ENCODE measurements at regions not wholly inside any gene's neighbourhood (a gene's known extent, or its start where the extent isn't known, plus 50 kb on each side); places are given as distances from the start of the nearest gene placed in this dataset.
"Not testable (repeated sequence)": the region's sequence is repeated elsewhere in the genome, so short reads cannot be mapped to it uniquely, and the experiment has no call there.

DNA sequence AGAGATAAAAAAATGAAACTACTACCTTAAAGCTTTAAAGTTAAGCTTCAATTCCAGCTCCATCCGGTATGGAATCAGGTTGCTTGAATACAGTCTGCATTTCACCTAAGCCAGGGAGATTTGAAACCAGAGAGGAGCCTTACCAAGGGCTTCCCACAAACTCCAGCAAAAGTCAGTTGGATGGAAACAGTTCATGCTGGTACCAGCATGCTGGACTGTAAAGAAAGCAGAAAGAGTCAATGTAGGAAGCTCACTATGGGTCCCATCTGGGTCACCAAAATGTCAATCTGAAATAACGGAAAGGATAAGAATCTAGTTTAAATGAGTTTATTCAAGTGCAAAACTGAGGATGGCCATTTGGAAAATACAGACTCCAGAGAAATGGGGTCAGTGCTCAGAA lies 65.3 kb downstream of the CDO1 start:
- DNase-seq (ENCODE audit: low spot score) = no peak

- DNase-seq (ENCODE audit: low spot score) = no peak
These were observed 67.4 kb downstream of the CDO1 start for GRCh38 chr5:115749016-115749415.

GRCh38 chr5:115739245-115739644 lies 77.2 kb downstream of the CDO1 start:
- DNase-seq (ENCODE audit: low spot score) = not testable (repeated sequence)

DNA sequence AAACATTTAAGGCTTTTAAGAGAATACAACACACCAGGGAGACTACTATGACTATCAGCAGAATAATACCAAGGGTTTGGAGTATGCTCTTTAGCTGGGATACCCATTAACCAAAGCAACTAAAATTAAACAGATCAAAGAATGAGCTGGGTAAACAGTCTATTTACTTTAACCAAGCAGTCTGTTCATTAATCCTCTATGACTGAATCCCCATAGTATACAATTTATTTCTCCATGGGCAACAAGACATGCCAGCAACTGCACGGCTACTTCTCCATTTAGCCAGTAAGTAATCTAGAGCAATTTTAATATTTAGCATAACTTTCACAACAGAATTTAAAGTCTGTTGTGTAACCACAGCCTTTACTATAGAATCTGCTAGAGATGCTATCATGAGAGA lies 77.6 kb downstream of the CDO1 start:
- no peak for DNase-seq (ENCODE audit: low spot score)

GRCh38 chr5:115737452-115737851 lies 79.0 kb downstream of the CDO1 start:
- DNase-seq (ENCODE audit: low spot score) = no peak

GRCh38 chr5:115736690-115737005 lies 79.8 kb downstream of the CDO1 start:
- no peak for DNase-seq (ENCODE audit: low spot score)

GRCh38 chr5:115736004-115736689 lies 80.3 kb downstream of the CDO1 start:
- no peak for DNase-seq (ENCODE audit: low spot score)

- no peak for DNase-seq (ENCODE audit: low spot score)
These were observed 81.1 kb downstream of the CDO1 start for GRCh38 chr5:115735108-115735998.

DNA sequence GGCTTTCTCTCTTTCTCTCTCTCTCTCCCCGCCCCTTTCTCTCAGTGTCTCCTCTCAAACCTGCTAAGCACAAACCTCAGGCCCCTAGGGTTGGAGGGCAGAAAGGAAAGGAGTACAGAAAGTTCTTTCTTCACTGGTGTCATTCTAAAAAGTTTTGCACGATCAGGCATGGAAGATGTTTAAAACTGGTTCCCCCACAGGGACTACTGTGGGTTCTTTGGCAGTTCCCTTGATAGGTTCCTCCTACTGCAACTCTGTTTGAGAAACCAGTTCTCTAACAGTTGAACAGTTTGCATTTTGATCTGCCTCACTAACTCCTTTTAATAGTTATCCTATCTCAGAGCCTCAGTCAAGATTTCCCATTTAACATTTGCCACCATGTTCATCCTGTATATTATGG lies 82.9 kb downstream of the CDO1 start:
- DNase-seq (ENCODE audit: low spot score) = no peak

GRCh38 chr5:115732026-115732425 lies 84.4 kb downstream of the CDO1 start:
- no peak for DNase-seq (ENCODE audit: low spot score)

DNA sequence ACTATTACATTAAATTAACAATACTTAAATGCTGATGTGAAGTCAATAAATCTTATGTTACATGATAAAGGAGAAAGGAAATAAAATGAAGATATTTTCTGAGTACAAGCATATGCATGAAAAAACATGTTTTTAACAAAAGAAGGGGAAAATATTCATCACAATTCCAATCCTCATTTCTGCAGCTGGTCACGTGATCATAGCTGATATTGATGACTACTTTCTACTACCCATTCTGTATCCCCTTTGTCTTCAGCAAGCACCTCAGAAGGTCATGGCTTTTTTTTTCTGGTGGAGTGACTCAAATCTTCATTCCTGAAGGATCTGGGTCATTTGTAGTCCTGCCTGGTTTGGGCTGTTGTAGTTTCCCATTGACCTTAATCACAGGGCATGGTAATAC lies 90.9 kb downstream of the CDO1 start:
- DNase-seq (ENCODE audit: low spot score) = no peak

- DNase-seq (ENCODE audit: low spot score) = no peak
These were observed 93.2 kb downstream of the CDO1 start for GRCh38 chr5:115723220-115723619.

GRCh38 chr5:115720888-115721287 lies 95.1 kb upstream of the TMED7 start:
- DNase-seq (ENCODE audit: low spot score) = no peak

DNA sequence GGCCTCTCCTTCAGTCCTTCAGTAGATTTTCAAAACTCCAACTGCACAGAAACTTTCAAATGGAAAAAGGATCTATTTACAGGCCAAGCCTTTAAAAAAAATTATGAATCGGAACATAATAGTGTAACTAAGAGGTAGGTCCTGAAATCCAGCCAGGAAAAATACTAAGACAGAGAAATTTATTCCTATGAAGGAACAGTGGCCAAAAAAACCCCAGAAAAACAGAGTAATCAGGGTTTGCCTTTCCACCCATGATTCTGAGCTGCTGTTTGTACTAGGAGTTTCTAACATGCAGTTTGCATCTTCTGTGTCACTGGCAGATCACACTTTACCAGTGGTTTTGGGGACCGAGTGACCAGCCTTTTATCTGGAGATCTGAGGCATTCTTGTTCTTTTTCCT lies 93.1 kb upstream of the TMED7 start:
- DNase-seq (ENCODE audit: low spot score) = no peak

- no peak for DNase-seq (ENCODE audit: low spot score)
These were observed 87.6 kb upstream of the TMED7 start for GRCh38 chr5:115713408-115713807.

DNA sequence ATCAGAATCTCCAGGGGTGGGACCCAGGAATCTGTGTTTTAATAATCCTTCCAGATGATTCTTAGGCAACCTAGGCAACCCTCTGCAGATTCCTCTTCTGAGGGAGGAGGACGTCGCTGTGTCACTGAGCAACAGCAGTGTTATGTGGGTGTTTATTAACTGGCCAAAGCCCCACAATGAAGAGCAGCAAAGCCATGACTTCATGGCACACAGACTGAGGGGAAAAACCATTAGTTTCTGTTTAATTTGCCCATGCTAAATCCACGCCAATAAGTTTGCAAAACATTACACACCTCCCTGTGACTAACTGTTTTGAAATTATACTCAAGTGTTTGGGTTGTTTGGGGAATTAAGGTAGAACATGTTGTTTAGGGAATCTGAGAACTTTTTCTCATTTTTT lies 83.7 kb upstream of the TMED7 start:
- no peak for DNase-seq (ENCODE audit: low spot score)

GRCh38 chr5:115708819-115709477 lies 83.1 kb upstream of the TMED7 start:
- DNase-seq (ENCODE audit: low spot score) = no peak

DNA sequence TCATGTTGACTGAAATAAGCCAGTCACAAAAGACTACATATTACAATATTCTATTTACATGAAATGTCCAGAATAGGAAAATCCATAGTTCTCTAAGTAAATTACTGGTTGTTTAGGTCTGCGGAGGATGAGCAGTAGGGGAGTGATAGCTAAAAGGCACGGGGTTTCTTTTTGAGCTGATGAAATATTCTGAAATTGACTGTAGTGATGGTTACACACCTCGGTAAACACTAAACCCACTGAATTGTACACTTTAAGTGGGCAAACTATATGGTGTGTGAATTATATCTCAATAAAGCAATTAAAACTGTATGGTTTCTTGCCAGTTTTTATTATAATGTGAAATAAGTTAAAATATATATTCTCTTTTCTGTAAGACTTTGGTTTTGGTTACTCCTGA lies 77.7 kb upstream of the TMED7 start:
- no peak for DNase-seq (ENCODE audit: low spot score)

GRCh38 chr5:115702025-115702424 lies 76.2 kb upstream of the TMED7 start:
- no peak for DNase-seq (ENCODE audit: low spot score)

- DNase-seq (ENCODE audit: low spot score) = no peak
These were observed 74.1 kb upstream of the TMED7 start for GRCh38 chr5:115699967-115700366.

- no peak for DNase-seq (ENCODE audit: low spot score)
These were observed 70.4 kb upstream of the TMED7 start for GRCh38 chr5:115696141-115696650.

GRCh38 chr5:115695310-115695880 lies 69.6 kb upstream of the TMED7 start:
- DNase-seq (ENCODE audit: low spot score) = no peak

DNA sequence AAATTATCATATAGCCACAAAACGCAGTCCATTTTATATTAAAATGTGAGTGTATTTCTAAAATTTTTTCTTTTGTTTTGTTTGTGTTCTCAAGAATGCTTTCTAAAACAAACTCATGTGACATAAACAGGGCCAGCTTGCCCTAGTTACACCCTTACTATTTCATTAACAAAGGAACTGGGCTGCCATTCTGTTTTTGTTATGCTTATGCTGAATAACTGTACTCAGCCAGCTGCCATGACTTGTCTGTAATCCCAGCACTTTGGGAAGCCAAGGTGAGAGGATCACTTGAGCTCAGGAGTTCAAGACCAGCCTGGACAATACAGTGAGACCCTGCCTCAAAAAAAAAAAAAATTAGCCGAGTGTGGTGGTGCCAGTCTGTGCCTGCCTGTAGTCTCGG lies 66.0 kb upstream of the TMED7 start:
- DNase-seq (ENCODE audit: low spot score) = not testable (repeated sequence)
